ENCODE measurements at regions not wholly inside any gene's neighbourhood (a gene's known extent, or its start where the extent isn't known, plus 50 kb on each side); places are given as distances from the start of the nearest gene placed in this dataset.

DNA sequence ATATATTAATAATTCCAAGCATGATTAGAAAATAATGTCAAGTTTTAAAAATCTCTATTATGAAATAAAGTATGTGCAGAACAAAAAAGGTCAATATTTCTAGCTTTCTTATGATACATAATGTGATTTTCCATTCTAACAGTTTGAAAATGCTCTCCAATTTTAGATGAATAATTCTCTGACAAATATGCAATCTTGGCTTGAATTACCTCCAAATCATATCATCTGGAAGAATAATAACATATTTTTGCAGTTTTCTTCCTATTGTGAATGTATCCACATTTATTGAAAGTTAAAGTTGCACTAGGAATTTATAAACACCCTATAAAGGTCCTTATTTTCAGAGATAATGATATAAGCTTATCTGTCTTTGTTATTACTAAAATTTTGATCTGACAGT, 548.5 kb upstream of the SLC10A2 start:
- TF ChIP-seq YY1 (IDR thresholded peaks at IDR 0.05; ENCODE audit: insufficient read depth, insufficient read length), result no peak
- no peak for TF ChIP-seq ZNF274 (IDR thresholded peaks at IDR 0.05; ENCODE audit: low read depth, low read length)
